IPS-15b (cell line): ENCODE measurements at regions not wholly inside any gene's neighbourhood (a gene's known extent, or its start where the extent isn't known, plus 50 kb on each side); places are given as distances from the start of the nearest gene placed in this dataset.

ENCODE experiments used
- H3K27me3 ChIP-seq: one replicate; pipeline ENCODE4 v1.6.1; 2013; ENCODE audit warnings: low read length; ENCODE audit not compliant: control insufficient read depth, insufficient read depth
- H3K36me3 ChIP-seq: one replicate; pipeline ENCODE4 v1.6.1; 2013; ENCODE audit warnings: low read length; ENCODE audit not compliant: control insufficient read depth, insufficient read depth
- H3K4me1 ChIP-seq: one replicate; pipeline ENCODE4 v1.6.1; 2013; ENCODE audit warnings: mild to moderate bottlenecking, low read length; ENCODE audit not compliant: control insufficient read depth, insufficient read depth
- H3K4me3 ChIP-seq: one replicate; pipeline ENCODE4 v1.5.1; 2013; ENCODE audit warnings: low read depth, low read length
- H3K9ac ChIP-seq: one replicate; pipeline ENCODE4 v1.6.1; 2013; ENCODE audit warnings: low read depth, mild to moderate bottlenecking, low read length
- H3K9me3 ChIP-seq: one replicate; pipeline ENCODE4 v1.6.1; 2013; ENCODE audit warnings: mild to moderate bottlenecking, low read length; ENCODE audit not compliant: control insufficient read depth, insufficient read depth

- Histone ChIP-seq H3K4me3 (no peak overlapping the region), H3K9me3 (no peaks in the 10 kb centered on the region), H3K4me1 (no peaks in the 10 kb centered on the region)
Measured at GRCh38 chr1:232515706-232516105, 114.2 kb downstream of the SIPA1L2 start.

GRCh38 chr1:232512712-232513111 lies 117.2 kb downstream of the SIPA1L2 start:
- Histone ChIP-seq H3K9ac (no peak overlapping the region), H3K27me3 (no peaks in the 10 kb centered on the region), H3K9me3 (no peaks in the 10 kb centered on the region), H3K36me3 (no peaks in the 10 kb centered on the region), H3K4me1 (no peaks in the 10 kb centered on the region), H3K4me3 (no peak overlapping the region)

More at GRCh38 chr1:232515706-232516105, 114.2 kb downstream of the SIPA1L2 start:
- H3K9ac ChIP-seq, result no peak overlapping the region
- H3K27me3 ChIP-seq, result no peaks in the 10 kb centered on the region
- no peaks in the 10 kb centered on the region for H3K36me3 ChIP-seq

GRCh38 chr1:232511172-232511571 lies 118.8 kb downstream of the SIPA1L2 start:
- H3K9ac ChIP-seq, result no peak overlapping the region
- H3K9me3 ChIP-seq, result no peaks in the 10 kb centered on the region
- H3K4me3 ChIP-seq, result no peak overlapping the region
- H3K27me3 ChIP-seq, result no peaks in the 10 kb centered on the region
- H3K36me3 ChIP-seq, result no peaks in the 10 kb centered on the region
- H3K4me1 ChIP-seq, result no peaks in the 10 kb centered on the region

GRCh38 chr1:232510367-232511110 lies 119.4 kb downstream of the SIPA1L2 start:
- Histone ChIP-seq H3K9ac (no peak overlapping the region), H3K4me3 (no peak overlapping the region), H3K36me3 (no peaks in the 10 kb centered on the region), H3K27me3 (no peaks in the 10 kb centered on the region), H3K9me3 (no peaks in the 10 kb centered on the region), H3K4me1 (no peaks in the 10 kb centered on the region)

GRCh38 chr1:232509570-232509969 lies 120.4 kb downstream of the SIPA1L2 start:
- H3K36me3 ChIP-seq, result no peaks in the 10 kb centered on the region
- H3K4me1 ChIP-seq, result no peaks in the 10 kb centered on the region
- H3K4me3 ChIP-seq, result no peak overlapping the region
- H3K9me3 ChIP-seq, result no peaks in the 10 kb centered on the region
- no peak overlapping the region for H3K9ac ChIP-seq
- H3K27me3 ChIP-seq, result no peaks in the 10 kb centered on the region

- H3K36me3 ChIP-seq, result no peaks in the 10 kb centered on the region
- H3K9ac ChIP-seq, result no peak overlapping the region
- H3K4me3 ChIP-seq, result no peak overlapping the region
- H3K4me1 ChIP-seq, result no peaks in the 10 kb centered on the region
- H3K9me3 ChIP-seq, result no peaks in the 10 kb centered on the region
- H3K27me3 ChIP-seq, result no peaks in the 10 kb centered on the region
Measured at GRCh38 chr1:232508130-232508701, 121.7 kb downstream of the SIPA1L2 start.

GRCh38 chr1:232507571-232507970 lies 122.4 kb downstream of the SIPA1L2 start:
- Histone ChIP-seq H3K36me3 (no peaks in the 10 kb centered on the region), H3K4me1 (no peaks in the 10 kb centered on the region), H3K27me3 (no peaks in the 10 kb centered on the region), H3K9ac (no peak overlapping the region), H3K4me3 (no peak overlapping the region), H3K9me3 (no peaks in the 10 kb centered on the region)

GRCh38 chr1:232505884-232506283 lies 124.0 kb downstream of the SIPA1L2 start:
- Histone ChIP-seq H3K4me3 (no peak overlapping the region), H3K9me3 (no peaks in the 10 kb centered on the region), H3K36me3 (no peaks in the 10 kb centered on the region), H3K9ac (no peak overlapping the region), H3K4me1 (no peaks in the 10 kb centered on the region), H3K27me3 (no peaks in the 10 kb centered on the region)

GRCh38 chr1:232504651-232505050 lies 125.3 kb downstream of the SIPA1L2 start:
- no peaks in the 10 kb centered on the region for H3K27me3 ChIP-seq
- no peaks in the 10 kb centered on the region for H3K9me3 ChIP-seq
- no peak overlapping the region for H3K9ac ChIP-seq
- H3K36me3 ChIP-seq, result no peaks in the 10 kb centered on the region
- H3K4me3 ChIP-seq, result no peak overlapping the region
- no peaks in the 10 kb centered on the region for H3K4me1 ChIP-seq

- no peak overlapping the region for H3K4me3 ChIP-seq
- no peaks in the 10 kb centered on the region for H3K27me3 ChIP-seq
- H3K36me3 ChIP-seq, result no peaks in the 10 kb centered on the region
- H3K9ac ChIP-seq, result no peak overlapping the region
- no peaks in the 10 kb centered on the region for H3K4me1 ChIP-seq
- H3K9me3 ChIP-seq, result no peaks in the 10 kb centered on the region
Measured at GRCh38 chr1:232503497-232503896, 126.4 kb downstream of the SIPA1L2 start.

GRCh38 chr1:232501854-232502253 lies 128.1 kb downstream of the SIPA1L2 start:
- Histone ChIP-seq H3K27me3 (no peaks in the 10 kb centered on the region), H3K4me3 (no peak overlapping the region), H3K9ac (no peak overlapping the region), H3K4me1 (no peaks in the 10 kb centered on the region), H3K9me3 (no peaks in the 10 kb centered on the region), H3K36me3 (no peaks in the 10 kb centered on the region)

- H3K9ac ChIP-seq, result no peak overlapping the region
- H3K4me1 ChIP-seq, result no peaks in the 10 kb centered on the region
- H3K4me3 ChIP-seq, result no peak overlapping the region
- no peaks in the 10 kb centered on the region for H3K27me3 ChIP-seq
- H3K9me3 ChIP-seq, result no peaks in the 10 kb centered on the region
- no peaks in the 10 kb centered on the region for H3K36me3 ChIP-seq
Measured at GRCh38 chr1:232499188-232499587, 130.7 kb downstream of the SIPA1L2 start.
